ENCODE measurements at regions not wholly inside any gene's neighbourhood (a gene's known extent, or its start where the extent isn't known, plus 50 kb on each side); places are given as distances from the start of the nearest gene placed in this dataset.

- no peak overlapping the region for H3K9ac ChIP-seq (ENCODE audit: extremely low read depth, low read length, poor library complexity, severe bottlenecking)
- Mint-ChIP-seq H3K36me3 (ENCODE audit: low read depth) (peaks cover 7% of the 10 kb centered on the region), H3K4me3 (no peak overlapping the region), H3K27ac (peak overlapping the region; percentile 46), H3K27me3 (ENCODE audit: insufficient read depth) (no peaks in the 10 kb centered on the region), H3K9me3 (peaks cover 1% of the 10 kb centered on the region), H3K4me1 (peaks cover 30% of the 10 kb centered on the region)
- no peak for TF ChIP-seq CTCF (conservative IDR thresholded peaks at IDR 0.05)
- H3K9me3 ChIP-seq (ENCODE audit: control insufficient read depth, low read length): peaks cover 1% of the 10 kb centered on the region
- peaks cover 16% of the 10 kb centered on the region for H3K4me1 ChIP-seq (ENCODE audit: control insufficient read depth, insufficient read depth, low read length)
- H3K27me3 ChIP-seq (ENCODE audit: control insufficient read depth, insufficient read depth, low read length, poor library complexity, severe bottlenecking): no peaks in the 10 kb centered on the region
- no peak overlapping the region for H3K4me3 ChIP-seq (ENCODE audit: low read length)
- no peak for DNase-seq
- no peaks in the 10 kb centered on the region for H3K36me3 ChIP-seq (ENCODE audit: control insufficient read depth, insufficient read depth, low read length)
- H3K27ac ChIP-seq (ENCODE audit: low read depth, low read length): no peak overlapping the region
- 82% methylated on average over 1 of the region's 3 CpGs; no CpG with 5 or more reads in 1 of the 2 experiments for WGBS, 2 experiments (ENCODE audit: insufficient coverage in 1 of 2, insufficient read length in 1 of 2)
Observed at GRCh38 chr18:6593142-6593885, 136.2 kb upstream of the ARHGAP28 start.

- Histone ChIP-seq H3K4me3 (ENCODE audit: low read length) (no peak overlapping the region), H3K27ac (ENCODE audit: low read depth, low read length) (no peak overlapping the region), H3K9ac (ENCODE audit: extremely low read depth, low read length, poor library complexity, severe bottlenecking) (no peak overlapping the region), H3K27me3 (ENCODE audit: control insufficient read depth, insufficient read depth, low read length, poor library complexity, severe bottlenecking) (no peaks in the 10 kb centered on the region), H3K36me3 (ENCODE audit: control insufficient read depth, insufficient read depth, low read length) (no peaks in the 10 kb centered on the region), H3K9me3 (ENCODE audit: control insufficient read depth, low read length) (no peaks in the 10 kb centered on the region), H3K4me1 (ENCODE audit: control insufficient read depth, insufficient read depth, low read length) (peaks cover 22% of the 10 kb centered on the region)
- H3K9me3 Mint-ChIP-seq: peaks cover 1% of the 10 kb centered on the region
- WGBS, 2 experiments (ENCODE audit: insufficient coverage in 1 of 2, insufficient read length in 1 of 2): 94 to 98% methylated on average over 5 to 7 of the region's 7 CpGs
- H3K27ac Mint-ChIP-seq: no peak overlapping the region
- peaks cover 17% of the 10 kb centered on the region for H3K4me1 Mint-ChIP-seq
- no peak for DNase-seq
- no peak for TF ChIP-seq CTCF (conservative IDR thresholded peaks at IDR 0.05)
- H3K27me3 Mint-ChIP-seq (ENCODE audit: insufficient read depth): no peaks in the 10 kb centered on the region
- no peak overlapping the region for H3K4me3 Mint-ChIP-seq
- H3K36me3 Mint-ChIP-seq (ENCODE audit: low read depth): peaks cover 7% of the 10 kb centered on the region
Observed at GRCh38 chr18:6595666-6596065, 133.8 kb upstream of the ARHGAP28 start.

GRCh38 chr18:6598657-6599056 is 130.9 kb upstream of the ARHGAP28 start:
- no peaks in the 10 kb centered on the region for H3K27me3 Mint-ChIP-seq (ENCODE audit: insufficient read depth)
- no peak for TF ChIP-seq CTCF (conservative IDR thresholded peaks at IDR 0.05)

More at GRCh38 chr18:6598657-6599056, 130.9 kb upstream of the ARHGAP28 start:
- no peaks in the 10 kb centered on the region for H3K9me3 ChIP-seq (ENCODE audit: control insufficient read depth, low read length)
- Mint-ChIP-seq H3K4me1 (peaks cover 12% of the 10 kb centered on the region), H3K9me3 (peaks cover 1% of the 10 kb centered on the region), H3K27ac (peak overlapping the region; percentile 87), H3K4me3 (peak overlapping the region; percentile 19), H3K36me3 (ENCODE audit: low read depth) (peaks cover 4% of the 10 kb centered on the region)
- 56 to 75% methylated on average over 5 to 7 of the region's 7 CpGs for WGBS, 2 experiments (ENCODE audit: insufficient coverage in 1 of 2, insufficient read length in 1 of 2)
- no peak overlapping the region for H3K9ac ChIP-seq (ENCODE audit: extremely low read depth, low read length, poor library complexity, severe bottlenecking)
- H3K27ac ChIP-seq (ENCODE audit: low read depth, low read length): no peak overlapping the region
- no peaks in the 10 kb centered on the region for H3K36me3 ChIP-seq (ENCODE audit: control insufficient read depth, insufficient read depth, low read length)
- H3K4me3 ChIP-seq (ENCODE audit: low read length): peak overlapping the region; percentile 5
- no peaks in the 10 kb centered on the region for H3K27me3 ChIP-seq (ENCODE audit: control insufficient read depth, insufficient read depth, low read length, poor library complexity, severe bottlenecking)
- H3K4me1 ChIP-seq (ENCODE audit: control insufficient read depth, insufficient read depth, low read length): peaks cover 22% of the 10 kb centered on the region
- DNase-seq: peak; percentile 65
